Astrocyte of the spinal cord (primary cell): ENCODE measurements at regions not wholly inside any gene's neighbourhood (a gene's known extent, or its start where the extent isn't known, plus 50 kb on each side); places are given as distances from the start of the nearest gene placed in this dataset.

Experiments used
- DNase-seq: peaks from one replicate; pipeline ENCODE4 v3.0.0; 2011; ENCODE audit warnings: low read depth, low spot score
- H3K4me3 ChIP-seq: 2 replicates; pipeline ENCODE4 v1.5.1; 2011; ENCODE audit warnings: low read depth, mild to moderate bottlenecking, low read length, moderate library complexity
- CTCF ChIP-seq: IDR thresholded peaks from 2 replicates; pipeline ENCODE4 v1.5.1; 2012; ENCODE audit warnings: low read depth, mild to moderate bottlenecking, low read length, inconsistent platforms
- in situ Hi-C: cut with HindIII; loops from 2 replicates; pipeline ENCODE4 v1.10.0; 2017; ENCODE audit warnings: low sequenced_read_pairs

- DNase-seq = no peak
- TF ChIP-seq CTCF = no peak
- in situ Hi-C loops = no loop called here
These were observed 59.7 kb upstream of the TMEM108 start for GRCh38 chr3:132978464-132978863.

GRCh38 chr3:132974097-132974496 lies 64.1 kb upstream of the TMEM108 start:
- no peak for TF ChIP-seq CTCF
- in situ Hi-C loops = no loop called here
- no peak overlapping the region for H3K4me3 ChIP-seq
- no peak for DNase-seq

More at GRCh38 chr3:132978464-132978863, 59.7 kb upstream of the TMEM108 start:
- H3K4me3 ChIP-seq = no peak overlapping the region

GRCh38 chr3:132973441-132973840 lies 64.8 kb upstream of the TMEM108 start:
- DNase-seq = no peak
- in situ Hi-C loops = no loop called here

GRCh38 chr3:132972333-132972732 lies 65.9 kb upstream of the TMEM108 start:
- no peak for TF ChIP-seq CTCF
- DNase-seq = peak; percentile 31
- in situ Hi-C loops = no loop called here
- H3K4me3 ChIP-seq = no peak overlapping the region

More at GRCh38 chr3:132973441-132973840, 64.8 kb upstream of the TMEM108 start:
- no peak for TF ChIP-seq CTCF
- no peak overlapping the region for H3K4me3 ChIP-seq

GRCh38 chr3:132966374-132966773 lies 71.8 kb upstream of the TMEM108 start:
- TF ChIP-seq CTCF = no peak
- in situ Hi-C loops = no loop called here
- no peak for DNase-seq
- H3K4me3 ChIP-seq = no peak overlapping the region

GRCh38 chr3:132964266-132964665 lies 73.9 kb upstream of the TMEM108 start:
- no peak for TF ChIP-seq CTCF
- H3K4me3 ChIP-seq = no peak overlapping the region
- DNase-seq = no peak
- in situ Hi-C loops = no loop called here

GRCh38 chr3:132963786-132964185 lies 74.4 kb upstream of the TMEM108 start:
- no peak for DNase-seq
- in situ Hi-C loops = no loop called here
- H3K4me3 ChIP-seq = no peak overlapping the region
- no peak for TF ChIP-seq CTCF
